ENCODE measurements at regions not wholly inside any gene's neighbourhood (a gene's known extent, or its start where the extent isn't known, plus 50 kb on each side); places are given as distances from the start of the nearest gene placed in this dataset.

DNA sequence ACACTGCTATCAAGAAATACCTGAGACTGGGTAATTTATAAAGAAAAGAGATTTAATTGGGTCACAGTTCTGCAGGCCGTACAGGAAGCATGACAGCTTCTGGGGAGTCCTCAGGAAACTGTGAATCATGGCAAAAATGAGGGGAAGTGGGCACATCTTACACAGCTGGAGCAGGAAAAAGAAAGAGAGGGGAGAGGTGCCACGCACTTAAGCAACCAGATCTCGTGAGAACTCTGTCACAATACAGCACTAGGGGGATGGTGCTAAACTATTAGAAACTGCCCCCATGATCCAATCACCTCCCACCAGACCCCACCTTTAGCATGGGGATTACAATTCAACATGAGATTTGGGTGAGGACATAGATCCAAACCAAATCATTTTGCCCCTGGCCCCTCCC is 105.5 kb upstream of the CPLX2 start:
- DNase-seq = no peak

- no peak for DNase-seq
These were observed 104.4 kb upstream of the CPLX2 start for GRCh38 chr5:175766963-175767362.

DNA sequence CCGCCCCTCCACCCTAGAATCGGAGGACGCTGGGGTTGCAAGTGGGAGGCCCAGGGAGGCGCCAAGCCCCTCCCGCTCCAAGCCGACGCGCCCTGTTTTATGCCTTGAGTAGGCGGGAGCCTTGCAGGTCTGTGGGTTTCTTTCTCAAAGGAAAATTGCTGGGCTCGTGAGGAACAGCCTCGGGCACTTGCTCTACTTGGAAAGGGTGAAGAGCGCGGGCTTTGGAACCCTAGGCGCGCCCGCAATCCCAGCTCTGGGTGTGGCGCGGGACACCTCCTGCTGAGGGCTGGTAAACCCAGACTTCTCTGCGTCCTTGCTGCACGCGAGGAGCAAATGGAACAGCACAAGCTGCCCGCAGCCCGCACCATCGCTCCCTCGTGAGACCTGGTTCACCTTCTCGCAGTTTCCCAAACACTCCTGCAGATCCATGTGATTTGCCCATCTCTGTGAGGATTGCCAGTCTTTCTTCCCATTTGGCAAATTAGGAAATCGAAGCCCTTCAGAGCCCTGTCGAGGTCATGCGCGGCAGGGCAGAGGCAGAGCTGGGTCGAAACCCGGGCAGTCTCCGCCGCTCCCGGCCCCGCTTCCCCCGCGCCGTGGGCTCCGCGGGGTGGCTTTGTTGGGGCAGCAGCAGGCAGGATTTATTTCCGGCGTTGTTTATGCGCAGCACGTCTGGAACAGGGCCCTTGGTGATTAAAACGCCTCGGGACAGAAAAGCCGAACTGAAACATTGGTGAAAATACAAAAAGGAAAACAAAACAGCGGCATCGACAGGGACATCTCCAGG is 98.4 kb upstream of the CPLX2 start:
- no peak for DNase-seq

DNA sequence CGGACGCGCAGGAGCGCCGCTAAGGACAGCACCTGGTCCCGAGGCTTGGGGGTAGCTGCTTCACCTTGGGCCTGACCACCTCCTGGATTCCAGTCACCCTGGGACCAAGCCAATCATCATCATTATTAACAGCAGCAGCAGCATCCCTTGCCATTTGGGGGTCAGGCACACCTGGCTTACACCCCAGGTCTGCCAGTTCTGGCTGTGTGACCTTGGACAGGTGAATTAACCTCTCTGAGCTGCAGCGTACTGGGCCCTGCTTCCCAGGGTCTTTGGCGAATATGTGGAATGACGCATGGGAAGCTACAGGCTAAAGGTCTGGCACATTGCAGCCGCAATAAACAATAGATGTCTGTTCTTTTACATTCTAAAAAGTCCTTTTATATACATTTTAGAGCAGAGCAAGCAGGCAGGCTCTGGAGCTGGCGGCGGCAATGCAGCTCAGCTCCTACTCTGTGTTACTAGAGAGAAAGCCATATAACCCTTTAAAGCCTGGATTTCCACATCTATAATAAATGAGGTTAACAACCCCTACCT is 97.8 kb upstream of the CPLX2 start:
- no peak for DNase-seq

- no peak for DNase-seq
These were observed 96.0 kb upstream of the CPLX2 start for GRCh38 chr5:175775416-175775815.

- no peak for DNase-seq
These were observed 92.4 kb upstream of the CPLX2 start for GRCh38 chr5:175778951-175779503.

- no peak for DNase-seq
These were observed 87.6 kb upstream of the CPLX2 start for GRCh38 chr5:175783739-175784138.

DNA sequence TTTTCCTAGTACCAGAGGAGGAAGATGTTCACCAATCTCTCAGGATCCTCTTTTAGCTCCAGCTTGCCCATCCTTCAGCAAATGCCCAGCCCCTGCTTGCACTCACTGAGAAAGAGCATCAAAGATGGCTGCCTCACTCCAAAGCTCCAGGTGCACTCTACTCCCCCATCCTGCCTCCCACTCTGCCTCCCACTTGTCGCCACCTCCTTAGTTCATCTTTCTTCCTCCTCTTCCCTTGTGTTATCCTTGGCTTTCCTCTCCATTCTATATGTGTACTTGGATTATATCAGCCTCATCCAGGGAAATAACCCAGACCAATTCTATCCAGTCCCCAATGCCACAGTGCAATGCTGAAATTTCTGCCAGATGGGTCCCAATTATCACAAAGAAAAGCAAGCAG is 87.1 kb upstream of the CPLX2 start:
- DNase-seq = no peak

- no peak for DNase-seq
These were observed 85.7 kb upstream of the CPLX2 start for GRCh38 chr5:175785681-175786080.

DNA sequence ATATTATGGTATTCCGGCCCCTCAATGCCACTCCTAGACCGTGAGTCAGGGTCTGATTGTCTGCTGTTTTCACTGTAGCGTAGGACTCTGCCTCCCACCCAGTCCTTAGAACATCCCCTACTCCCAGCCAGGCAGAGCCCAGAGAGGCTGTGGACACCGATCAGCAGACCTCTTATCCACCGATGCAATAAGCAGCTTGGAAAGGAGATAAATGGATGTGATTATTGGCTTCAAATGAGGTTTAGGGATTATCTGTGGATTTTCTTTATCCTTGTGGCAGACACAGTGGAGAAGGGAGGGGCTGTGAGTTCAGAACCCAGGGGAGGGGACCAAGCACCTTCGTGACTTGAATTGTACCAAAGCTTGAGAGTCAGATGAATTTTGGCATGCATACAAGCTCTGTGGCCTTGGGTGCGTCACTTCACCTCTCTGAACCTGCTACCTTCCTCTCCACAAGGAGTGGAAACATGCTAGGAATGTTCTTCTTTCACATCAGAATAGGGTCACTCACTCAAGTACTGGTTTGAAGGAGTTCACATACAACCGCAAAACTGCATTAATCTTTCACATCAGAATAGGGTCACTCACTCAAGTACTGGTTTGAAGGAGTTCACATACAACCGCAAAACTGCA is 83.1 kb upstream of the CPLX2 start:
- no peak for DNase-seq

DNA sequence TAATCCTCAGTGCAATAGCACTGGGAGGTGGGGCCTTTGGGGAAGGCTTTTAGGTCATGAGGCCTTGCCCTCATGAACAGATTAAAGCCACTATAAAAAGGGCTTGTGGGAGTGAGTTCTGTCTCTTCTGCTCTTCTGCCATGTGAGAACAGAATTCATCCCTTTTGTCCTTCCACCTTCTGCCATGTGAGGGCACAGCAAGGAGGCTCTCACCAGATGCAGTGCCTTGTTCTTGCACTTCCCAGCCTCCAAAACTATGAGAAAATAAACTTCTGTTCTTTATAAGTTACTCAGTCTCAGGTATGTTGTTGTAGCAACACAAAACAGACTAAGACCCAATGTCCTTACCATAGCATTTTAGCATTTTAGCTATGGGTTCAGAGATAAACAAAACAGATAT is 81.7 kb upstream of the CPLX2 start:
- no peak for DNase-seq

- no peak for DNase-seq
These were observed 80.6 kb upstream of the CPLX2 start for GRCh38 chr5:175790796-175791195.

DNA sequence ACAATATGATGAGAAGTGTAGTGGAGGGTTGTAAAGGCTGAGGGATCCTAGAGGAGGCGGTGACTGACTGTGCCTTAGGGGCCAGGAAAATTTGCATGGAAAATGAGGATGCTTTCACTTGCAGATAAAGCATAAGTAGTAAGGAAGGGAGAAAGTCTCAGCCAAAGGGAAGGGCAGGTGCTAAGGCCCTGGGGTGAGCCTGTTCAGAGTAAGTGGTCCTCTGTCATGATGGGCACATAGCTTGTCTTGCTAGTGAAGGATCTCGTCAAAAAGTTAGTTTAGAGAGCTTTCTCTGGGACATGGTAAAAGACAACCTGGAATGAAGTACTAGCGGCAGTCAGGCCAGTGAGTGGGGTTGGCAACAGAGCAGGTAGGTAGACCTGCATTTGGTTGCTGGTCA is 75.4 kb upstream of the CPLX2 start:
- no peak for DNase-seq

DNA sequence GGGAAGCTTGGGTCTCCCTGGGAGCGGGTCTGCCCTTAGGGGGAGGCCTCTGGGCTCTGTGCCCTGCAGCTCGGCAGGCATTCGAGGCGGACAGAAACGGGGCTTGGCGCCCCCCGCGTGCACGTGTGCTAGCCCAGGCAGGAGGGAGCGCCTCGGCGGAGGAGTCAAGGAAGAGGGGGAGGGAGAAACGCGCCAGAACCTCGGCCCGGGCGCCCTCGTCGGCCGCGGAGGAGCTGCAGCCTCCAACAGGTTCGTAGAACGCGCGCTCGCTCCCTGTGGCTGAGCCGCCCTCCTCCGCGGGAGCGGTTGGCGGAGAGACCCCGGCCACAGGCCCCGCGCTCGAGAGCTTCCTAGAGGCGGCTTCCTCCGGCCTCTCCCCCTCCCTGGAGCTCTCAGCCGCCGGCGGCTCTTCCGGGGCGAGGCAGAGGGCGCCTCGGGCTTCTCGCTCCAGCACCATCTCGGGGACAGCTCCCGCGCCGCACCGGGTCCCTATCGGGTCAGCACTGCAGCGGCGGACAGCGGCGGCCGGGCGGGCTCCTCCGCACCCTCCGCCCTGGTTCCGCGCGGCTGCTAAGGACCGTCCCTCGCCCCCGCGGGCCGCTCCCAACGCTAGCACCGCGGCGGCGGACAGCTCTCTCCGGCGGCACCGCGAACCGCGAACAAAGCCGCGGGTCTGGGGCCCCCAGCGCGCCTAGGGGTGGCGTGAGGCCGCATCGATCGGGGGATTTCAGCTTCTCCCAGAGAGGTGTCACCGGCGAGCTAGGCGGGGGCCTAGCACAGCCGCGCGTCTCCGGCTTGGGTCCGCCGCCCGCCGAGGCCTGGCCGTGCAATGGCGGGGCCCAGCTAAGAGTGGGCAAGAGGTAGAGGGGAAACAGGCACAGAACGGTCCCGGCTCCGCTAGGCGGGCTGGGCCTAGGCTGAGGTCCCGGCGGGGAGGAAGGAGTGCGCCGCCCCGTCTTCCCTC is 74.6 kb upstream of the CPLX2 start:
- DNase-seq = peak; percentile 20

- DNase-seq = no peak
These were observed 73.8 kb upstream of the CPLX2 start for GRCh38 chr5:175797521-175798038.

DNA sequence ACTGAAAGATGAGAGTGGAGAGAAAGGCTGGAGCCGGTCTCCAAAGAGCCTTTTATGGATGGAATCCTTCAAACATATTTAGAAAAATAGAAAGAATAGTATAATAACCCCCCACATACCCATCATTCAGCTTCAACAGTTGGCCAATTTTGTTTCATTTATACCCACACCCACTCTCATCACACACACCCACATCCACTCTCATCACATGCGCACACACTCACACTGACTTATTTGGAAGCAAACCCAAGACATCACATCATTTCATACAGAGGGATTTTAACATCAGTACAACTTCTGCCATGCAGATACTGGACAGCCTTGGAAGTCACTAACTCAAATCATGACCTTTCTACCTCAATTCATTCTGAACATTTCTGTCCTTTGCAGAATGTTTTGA is 72.8 kb upstream of the CPLX2 start:
- DNase-seq = no peak

DNA sequence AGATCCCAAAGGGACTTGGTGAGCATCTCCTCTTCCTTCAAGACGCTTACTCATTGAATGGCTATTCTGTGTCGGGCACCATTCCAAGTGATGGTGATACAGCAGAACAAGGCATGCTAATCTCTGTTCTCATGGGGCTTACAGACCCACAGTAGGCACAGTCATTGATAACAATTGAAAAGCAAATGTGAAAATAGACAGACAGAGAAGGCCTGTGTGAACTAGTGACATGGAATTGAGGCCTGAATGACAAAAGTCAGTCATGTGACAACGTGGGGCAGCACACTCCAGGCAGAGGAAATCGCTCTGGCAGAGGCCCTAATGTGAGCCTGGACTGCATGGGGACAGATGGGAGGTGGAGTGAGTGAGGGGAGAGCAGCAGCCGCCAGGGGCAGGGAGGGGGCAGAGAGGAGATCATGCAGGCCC is 70.7 kb upstream of the CPLX2 start:
- DNase-seq = no peak

GRCh38 chr5:175802361-175802760 is 69.0 kb upstream of the CPLX2 start:
- DNase-seq = no peak

DNA sequence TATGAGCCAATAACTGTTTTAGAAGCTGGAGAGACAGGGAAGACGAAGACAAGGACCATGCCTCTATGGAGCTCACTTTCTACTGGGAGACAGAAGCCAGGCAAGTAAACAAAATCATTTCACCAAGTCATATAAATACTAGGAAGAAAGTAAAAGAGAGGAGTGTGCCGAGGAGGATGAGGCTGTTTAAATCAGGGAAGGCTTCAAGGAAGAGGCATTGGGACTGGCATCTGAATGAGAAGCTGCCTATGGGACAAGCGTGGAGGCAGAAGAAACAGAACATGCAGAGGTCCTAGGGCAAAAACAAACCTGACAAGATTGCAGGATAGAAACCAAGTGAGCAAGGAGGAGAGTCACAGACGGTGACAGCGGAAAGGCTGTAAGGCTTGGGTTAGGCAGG is 68.1 kb upstream of the CPLX2 start:
- DNase-seq = no peak

GRCh38 chr5:175803736-175804454 is 67.5 kb upstream of the CPLX2 start:
- no peak for DNase-seq

DNA sequence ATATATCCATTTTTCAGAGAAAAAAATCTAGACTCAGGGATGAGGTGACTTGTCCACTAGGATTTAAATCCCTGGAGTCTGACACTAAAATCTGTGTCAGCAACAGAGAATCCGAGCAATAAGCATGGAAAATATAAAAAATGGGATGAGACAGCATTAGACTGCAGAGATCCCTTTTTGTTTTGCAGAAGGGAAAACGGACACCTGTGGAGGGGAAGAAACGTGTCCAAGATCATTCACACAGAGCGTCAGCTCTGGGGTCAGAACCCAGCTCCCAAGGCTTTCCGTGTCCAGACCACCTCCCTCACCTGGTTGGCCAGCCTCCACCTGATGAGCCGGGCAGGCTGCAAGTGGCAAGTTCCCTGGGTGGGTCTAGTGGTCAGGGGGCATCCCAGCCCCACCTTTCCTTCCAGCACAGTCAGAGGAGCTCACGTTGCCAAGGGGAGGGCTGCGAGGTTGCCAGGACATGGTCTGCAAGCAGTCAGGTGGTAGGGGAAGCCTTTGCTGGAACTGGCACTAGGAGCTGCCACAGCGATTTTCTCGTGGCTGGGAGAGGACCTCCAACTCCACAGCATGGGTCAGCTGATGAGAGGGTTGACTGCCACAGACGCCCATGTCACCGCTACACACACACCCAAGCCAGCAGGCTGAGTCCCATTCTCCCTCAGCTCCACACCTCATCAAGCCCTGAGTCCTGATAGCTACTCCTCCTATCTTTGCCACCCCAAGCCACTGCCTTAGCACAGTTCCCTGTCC is 65.9 kb upstream of the CPLX2 start:
- DNase-seq = no peak

All from NCI-H1417 treated with DMSO at 0.1 percent for 48 hours (cell line).